Ecto neural progenitor cell (in vitro differentiated cells): ENCODE measurements at regions not wholly inside any gene's neighbourhood (a gene's known extent, or its start where the extent isn't known, plus 50 kb on each side); places are given as distances from the start of the nearest gene placed in this dataset.

Experiments used
- DNase-seq: peaks from one replicate; pipeline ENCODE4 v3.0.0-alpha.2; 2018; ENCODE audit warnings: low spot score

- no peak for DNase-seq
Measured at GRCh38 chr12:125434936-125435443, 369.8 kb downstream of the AACS start.

GRCh38 chr12:125435871-125436270 is 370.6 kb downstream of the AACS start:
- DNase-seq, result no peak

GRCh38 chr12:125436686-125437085 is 371.5 kb downstream of the AACS start:
- DNase-seq, result no peak

GRCh38 chr12:125440399-125440798 is 375.2 kb downstream of the AACS start:
- no peak for DNase-seq

GRCh38 chr12:125443341-125443740 is 378.1 kb downstream of the AACS start:
- DNase-seq, result no peak

GRCh38 chr12:125451408-125451807 is 386.2 kb downstream of the AACS start:
- no peak for DNase-seq

GRCh38 chr12:125453751-125454150 is 388.5 kb downstream of the AACS start:
- no peak for DNase-seq

- DNase-seq, result no peak
Measured at GRCh38 chr12:125454291-125454690, 389.1 kb downstream of the AACS start.

GRCh38 chr12:125454786-125455480 is 389.7 kb downstream of the AACS start:
- no peak for DNase-seq

GRCh38 chr12:125455556-125455955 is 390.3 kb downstream of the AACS start:
- no peak for DNase-seq

GRCh38 chr12:125458552-125459268 is 393.5 kb downstream of the AACS start:
- no peak for DNase-seq

GRCh38 chr12:125461831-125462230 is 396.6 kb downstream of the AACS start:
- no peak for DNase-seq

- no peak for DNase-seq
Measured at GRCh38 chr12:125463386-125463785, 398.2 kb downstream of the AACS start.

GRCh38 chr12:125467363-125467762 is 402.1 kb downstream of the AACS start:
- DNase-seq, result no peak

GRCh38 chr12:125469683-125470082 is 404.4 kb downstream of the AACS start:
- DNase-seq, result no peak

- no peak for DNase-seq
Measured at GRCh38 chr12:125470838-125471783, 405.9 kb downstream of the AACS start.

- no peak for DNase-seq
Measured at GRCh38 chr12:125473501-125473900, 408.3 kb downstream of the AACS start.

- DNase-seq, result no peak
Measured at GRCh38 chr12:125487336-125487735, 422.1 kb downstream of the AACS start.

- DNase-seq, result no peak
Measured at GRCh38 chr12:125491553-125491952, 426.3 kb downstream of the AACS start.

- no peak for DNase-seq
Measured at GRCh38 chr12:125492354-125493270, 427.4 kb downstream of the AACS start.

GRCh38 chr12:125493704-125494308 is 428.6 kb downstream of the AACS start:
- DNase-seq, result no peak
